ENCODE measurements at regions not wholly inside any gene's neighbourhood (a gene's known extent, or its start where the extent isn't known, plus 50 kb on each side); places are given as distances from the start of the nearest gene placed in this dataset.

GRCh38 chr5:167819406-167819805 is 472.0 kb upstream of the WWC1 start:
- Histone ChIP-seq H3K4me2 (ENCODE audit: control insufficient read depth, extremely low read depth, insufficient read depth, low read depth, low read length) (peak overlapping the region; percentile 73), H3K4me1 (ENCODE audit: control insufficient read depth, extremely low read depth, insufficient read depth, low read length) (peaks cover 72% of the 10 kb centered on the region), H3K9me1 (ENCODE audit: control insufficient read depth, extremely low read depth, insufficient read depth, low read length) (no peaks in the 10 kb centered on the region), H3K27me3 (ENCODE audit: control insufficient read depth, extremely low read depth, insufficient read depth, low read length) (no peaks in the 10 kb centered on the region), H3K9me3 (ENCODE audit: control insufficient read depth, low read depth, low read length) (no peaks in the 10 kb centered on the region), H3K79me2 (ENCODE audit: control insufficient read depth, insufficient read depth, low read length) (peaks cover 47% of the 10 kb centered on the region), H3K36me3 (ENCODE audit: control insufficient read depth in 2 of 2, extremely low read depth in 1 of 2, insufficient read depth in 2 of 2, low read length in 2 of 2) (peaks cover 5 to 14% of the 10 kb centered on the region in 2 experiments), H3K4me3 (ENCODE audit: control insufficient read depth in 2 of 3, extremely low read depth in 1 of 3, insufficient read depth in 2 of 3, low read depth in 1 of 3, low read length in 3 of 3) (peak overlapping the region; percentile 67 to 79 (median 72)), H2AFZ (ENCODE audit: control insufficient read depth, low read length) (no peak overlapping the region), H3K27ac (ENCODE audit: control insufficient read depth, insufficient read depth, low read length) (peak overlapping the region; percentile 97), H3K9ac (ENCODE audit: control insufficient read depth, extremely low read depth, insufficient read depth, low read length) (peak overlapping the region; percentile 93), H4K20me1 (ENCODE audit: control insufficient read depth, extremely low read depth, insufficient read depth, low read length) (no peaks in the 10 kb centered on the region)
- TF ChIP-seq CTCF (optimal IDR thresholded peaks at IDR 0.05 in 1 of 3, IDR thresholded peaks at IDR 0.05 in 1 of 3, conservative IDR thresholded peaks at IDR 0.05 in 1 of 3; ENCODE audit: extremely low read depth in 1 of 3, insufficient read depth in 2 of 3, low read length in 3 of 3) (peak in 1 of 3 experiments; percentile 5), EZH2 (IDR thresholded peaks at IDR 0.05; ENCODE audit: low read length) (no peak)
- DNase-seq (ENCODE audit: low read depth, low spot score) (no peak), FAIRE-seq (peak; percentile 99)
- dilution Hi-C loops (cut with MboI; ENCODE audit: extremely low pct_ligation_motif_present, low sequenced_read_pairs): no loop called here

GRCh38 chr5:167820101-167820990 is 471.1 kb upstream of the WWC1 start:
- dilution Hi-C loops (cut with MboI; ENCODE audit: extremely low pct_ligation_motif_present, low sequenced_read_pairs): no loop called here
- H4K20me1 ChIP-seq (ENCODE audit: control insufficient read depth, extremely low read depth, insufficient read depth, low read length): no peaks in the 10 kb centered on the region
- peak overlapping the region; percentile 73 for H3K4me2 ChIP-seq (ENCODE audit: control insufficient read depth, extremely low read depth, insufficient read depth, low read depth, low read length)
- peak overlapping the region; percentile 93 for H3K9ac ChIP-seq (ENCODE audit: control insufficient read depth, extremely low read depth, insufficient read depth, low read length)
- H2AFZ ChIP-seq (ENCODE audit: control insufficient read depth, low read length): no peak overlapping the region
- peaks cover 56% of the 10 kb centered on the region for H3K79me2 ChIP-seq (ENCODE audit: control insufficient read depth, insufficient read depth, low read length)
- peaks cover 9 to 20% of the 10 kb centered on the region in 2 experiments for H3K36me3 ChIP-seq (ENCODE audit: control insufficient read depth in 2 of 2, extremely low read depth in 1 of 2, insufficient read depth in 2 of 2, low read length in 2 of 2)
- peaks cover 68% of the 10 kb centered on the region for H3K4me1 ChIP-seq (ENCODE audit: control insufficient read depth, extremely low read depth, insufficient read depth, low read length)
- H3K27me3 ChIP-seq (ENCODE audit: control insufficient read depth, extremely low read depth, insufficient read depth, low read length): no peaks in the 10 kb centered on the region
- H3K9me1 ChIP-seq (ENCODE audit: control insufficient read depth, extremely low read depth, insufficient read depth, low read length): no peaks in the 10 kb centered on the region
- TF ChIP-seq EZH2 (IDR thresholded peaks at IDR 0.05; ENCODE audit: low read length) (no peak), CTCF (optimal IDR thresholded peaks at IDR 0.05 in 1 of 3, IDR thresholded peaks at IDR 0.05 in 1 of 3, conservative IDR thresholded peaks at IDR 0.05 in 1 of 3; ENCODE audit: extremely low read depth in 1 of 3, insufficient read depth in 2 of 3, low read length in 3 of 3) (no peak)
- H3K27ac ChIP-seq (ENCODE audit: control insufficient read depth, insufficient read depth, low read length): peak overlapping the region; percentile 97
- FAIRE-seq: peak; percentile 86
- H3K9me3 ChIP-seq (ENCODE audit: control insufficient read depth, low read depth, low read length): no peaks in the 10 kb centered on the region
- peak overlapping the region; percentile 67 to 79 (median 72) for H3K4me3 ChIP-seq (ENCODE audit: control insufficient read depth in 2 of 3, extremely low read depth in 1 of 3, insufficient read depth in 2 of 3, low read depth in 1 of 3, low read length in 3 of 3)
- no peak for DNase-seq (ENCODE audit: low read depth, low spot score)

All from keratinocyte (primary cell).